SK-N-MC (cell line): ENCODE measurements at regions not wholly inside any gene's neighbourhood (a gene's known extent, or its start where the extent isn't known, plus 50 kb on each side); places are given as distances from the start of the nearest gene placed in this dataset.

Source experiments
- EZH2 ChIP-seq: fragments of 200-600 bp; sonication (generic); IDR thresholded peaks from one replicate; pipeline ENCODE4 v1.6.1; 2017; ENCODE audit warnings: antibody characterized with exemption
- FOXP2 ChIP-seq: optimal IDR thresholded peaks from 2 replicates; pipeline ENCODE3; 2011; ENCODE audit warnings: mild to moderate bottlenecking, moderate library complexity; ENCODE audit not compliant: insufficient read depth; ENCODE audit errors: extremely low read length, control extremely low read depth
- POLR2AphosphoS5 ChIP-seq: IDR thresholded peaks from 2 replicates; pipeline ENCODE4 v1.6.1; 2012; ENCODE audit warnings: mild to moderate bottlenecking, low read depth, low read length, borderline replicate concordance

DNA sequence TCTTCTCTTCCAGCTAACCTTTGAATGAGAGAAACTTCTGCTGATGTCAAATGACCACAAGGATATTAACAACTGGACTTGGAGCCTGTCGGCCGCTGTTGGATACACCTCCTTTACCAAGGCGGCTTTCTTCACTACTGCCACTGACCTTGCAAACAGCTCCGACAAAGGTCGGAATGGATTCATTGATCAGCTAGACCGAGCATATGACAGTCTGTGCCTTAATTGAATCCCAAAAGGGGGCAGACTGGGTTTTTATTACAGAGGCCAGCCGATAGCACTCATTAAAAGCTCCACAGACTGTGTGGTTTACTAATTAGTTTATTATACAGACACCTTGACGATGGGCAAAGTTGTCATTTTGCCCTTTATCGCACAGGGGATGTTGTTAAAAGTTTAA is 394.5 kb downstream of the RERGL start:
- TF ChIP-seq EZH2 (no peak), POLR2AphosphoS5 (no peak), FOXP2 (no peak)
